ENCODE measurements at regions not wholly inside any gene's neighbourhood (a gene's known extent, or its start where the extent isn't known, plus 50 kb on each side); places are given as distances from the start of the nearest gene placed in this dataset.

GRCh38 chr4:124594945-124595344 lies 117.6 kb downstream of the ANKRD50 start:
- DNase-seq = no peak

- DNase-seq = no peak
These were observed 115.7 kb downstream of the ANKRD50 start for GRCh38 chr4:124596816-124597215.

GRCh38 chr4:124610211-124610610 lies 102.3 kb downstream of the ANKRD50 start:
- DNase-seq = no peak

All from CD4-positive, alpha-beta T cell treated with Interleukin-21 for 1 hour (primary cell).